Epithelial cell of proximal tubule (primary cell): ENCODE measurements at regions not wholly inside any gene's neighbourhood (a gene's known extent, or its start where the extent isn't known, plus 50 kb on each side); places are given as distances from the start of the nearest gene placed in this dataset.
A peak's percentile ranks its signal among the peaks of the same experiment; 100 is the strongest.
"Not testable (repeated sequence)": the region's sequence is repeated elsewhere in the genome, so short reads cannot be mapped to it uniquely, and the experiment has no call there.

Source experiments
- DNase-seq: peaks from one replicate; pipeline ENCODE4 v3.0.0-alpha.2; 2011; ENCODE audit warnings: low read depth
- H3K4me3 ChIP-seq: 2 replicates; pipeline ENCODE4 v1.5.1; 2011; ENCODE audit warnings: low read depth, mild to moderate bottlenecking, low read length
- CTCF ChIP-seq: conservative IDR thresholded peaks from 2 replicates; pipeline ENCODE4 v1.5.1; 2012; ENCODE audit warnings: low read depth, mild to moderate bottlenecking, low read length

- H3K4me3 ChIP-seq = no peak overlapping the region
- DNase-seq = no peak
- TF ChIP-seq CTCF = no peak
Observed at GRCh38 chr6:169108753-169109152, 144.9 kb downstream of the THBS2 start.

- no peak for DNase-seq
- no peak for TF ChIP-seq CTCF
Observed at GRCh38 chr6:169106176-169106575, 147.5 kb downstream of the THBS2 start.

GRCh38 chr6:169101981-169102380, 151.7 kb downstream of the THBS2 start:
- TF ChIP-seq CTCF = no peak
- DNase-seq = no peak
- no peak overlapping the region for H3K4me3 ChIP-seq

More at GRCh38 chr6:169106176-169106575, 147.5 kb downstream of the THBS2 start:
- H3K4me3 ChIP-seq = no peak overlapping the region

- TF ChIP-seq CTCF = no peak
- no peak for DNase-seq
- no peak overlapping the region for H3K4me3 ChIP-seq
Observed at GRCh38 chr6:169101036-169101805, 152.4 kb downstream of the THBS2 start.

- H3K4me3 ChIP-seq = no peak overlapping the region
- peak; percentile 50 for TF ChIP-seq CTCF
- DNase-seq = no peak
Observed at GRCh38 chr6:169099411-169100202, 154.0 kb downstream of the THBS2 start.

- not testable (repeated sequence) for DNase-seq, H3K4me3 ChIP-seq
Observed at GRCh38 chr6:169098651-169099050, 155.0 kb downstream of the THBS2 start.

GRCh38 chr6:169098116-169098515, 155.5 kb downstream of the THBS2 start:
- no peak for TF ChIP-seq CTCF
- DNase-seq = no peak

More at GRCh38 chr6:169098116-169098515, 155.5 kb downstream of the THBS2 start:
- H3K4me3 ChIP-seq = no peak overlapping the region
